ENCODE measurements at regions not wholly inside any gene's neighbourhood (a gene's known extent, or its start where the extent isn't known, plus 50 kb on each side); places are given as distances from the start of the nearest gene placed in this dataset.

- TF ChIP-seq, protein P1, sequence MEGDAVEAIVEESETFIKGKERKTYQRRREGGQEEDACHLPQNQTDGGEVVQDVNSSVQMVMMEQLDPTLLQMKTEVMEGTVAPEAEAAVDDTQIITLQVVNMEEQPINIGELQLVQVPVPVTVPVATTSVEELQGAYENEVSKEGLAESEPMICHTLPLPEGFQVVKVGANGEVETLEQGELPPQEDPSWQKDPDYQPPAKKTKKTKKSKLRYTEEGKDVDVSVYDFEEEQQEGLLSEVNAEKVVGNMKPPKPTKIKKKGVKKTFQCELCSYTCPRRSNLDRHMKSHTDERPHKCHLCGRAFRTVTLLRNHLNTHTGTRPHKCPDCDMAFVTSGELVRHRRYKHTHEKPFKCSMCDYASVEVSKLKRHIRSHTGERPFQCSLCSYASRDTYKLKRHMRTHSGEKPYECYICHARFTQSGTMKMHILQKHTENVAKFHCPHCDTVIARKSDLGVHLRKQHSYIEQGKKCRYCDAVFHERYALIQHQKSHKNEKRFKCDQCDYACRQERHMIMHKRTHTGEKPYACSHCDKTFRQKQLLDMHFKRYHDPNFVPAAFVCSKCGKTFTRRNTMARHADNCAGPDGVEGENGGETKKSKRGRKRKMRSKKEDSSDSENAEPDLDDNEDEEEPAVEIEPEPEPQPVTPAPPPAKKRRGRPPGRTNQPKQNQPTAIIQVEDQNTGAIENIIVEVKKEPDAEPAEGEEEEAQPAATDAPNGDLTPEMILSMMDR (IDR thresholded peaks at IDR 0.05 in 8 of 11, conservative IDR thresholded peaks at IDR 0.05 in 3 of 11), result no peak
- TF ChIP-seq POLR2A (IDR thresholded peaks at IDR 0.05), result no peak
These were observed 696.7 kb upstream of the WWC1 start for GRCh38 chr5:167594750-167595149.
